Mammary epithelial cell (primary cell): ENCODE measurements at regions not wholly inside any gene's neighbourhood (a gene's known extent, or its start where the extent isn't known, plus 50 kb on each side); places are given as distances from the start of the nearest gene placed in this dataset.

Source experiments
- CTCF ChIP-seq, 2 donors: IDR thresholded peaks in 1 of 2; conservative IDR thresholded peaks in 1 of 2; 2 replicates each; pipeline ENCODE4 v1.5.1; 2011 to 2012; ENCODE audit warnings: inconsistent platforms in 2 of 2, low read length in 2 of 2, mild to moderate bottlenecking in 2 of 2, control low read depth in 1 of 2, low read depth in 1 of 2; ENCODE audit not compliant: insufficient read depth in 1 of 2; ENCODE audit errors: extremely low read depth in 1 of 2
- EZH2 ChIP-seq: IDR thresholded peaks from 2 replicates; pipeline ENCODE4 v1.6.1; 2012; ENCODE audit warnings: low read length, inconsistent platforms, borderline replicate concordance

- TF ChIP-seq CTCF (conservative IDR thresholded peaks at IDR 0.05 in 1 of 2, IDR thresholded peaks at IDR 0.05 in 1 of 2; ENCODE audit: extremely low read depth in 1 of 2, insufficient read depth in 1 of 2, low read depth in 1 of 2, low read length in 2 of 2): no peak
- TF ChIP-seq EZH2: no peak
Measured at GRCh38 chr1:187146388-187146787, 317.6 kb downstream of the PLA2G4A start.
